Mucosa of rectum (tissue), 2 donors: ENCODE measurements at regions not wholly inside any gene's neighbourhood (a gene's known extent, or its start where the extent isn't known, plus 50 kb on each side); places are given as distances from the start of the nearest gene placed in this dataset.

ENCODE experiments used
- H3K27ac ChIP-seq, 2 donors: one replicate each; pipeline ENCODE4 v1.7.0; 2013; ENCODE audit warnings: inconsistent platforms in 2 of 2, low read depth in 2 of 2, low read length in 2 of 2
- H3K27me3 ChIP-seq, 2 donors: one replicate each; pipeline ENCODE4 v1.7.0; 2013; ENCODE audit warnings: low read length in 2 of 2; ENCODE audit not compliant: control insufficient read depth in 2 of 2, insufficient read depth in 2 of 2
- H3K36me3 ChIP-seq, 2 donors: one replicate each; pipeline ENCODE4 v1.7.0; 2013; ENCODE audit warnings: low read length in 2 of 2; ENCODE audit not compliant: control insufficient read depth in 2 of 2, insufficient read depth in 2 of 2
- H3K4me1 ChIP-seq, 2 donors: one replicate each; pipeline ENCODE4 v1.7.0; 2013; ENCODE audit warnings: low read length in 2 of 2, mild to moderate bottlenecking in 1 of 2; ENCODE audit not compliant: control insufficient read depth in 2 of 2, insufficient read depth in 2 of 2
- H3K4me3 ChIP-seq, 2 donors: one replicate each; pipeline ENCODE4 v1.7.0; 2013; ENCODE audit warnings: low read length in 2 of 2
- H3K9ac ChIP-seq, 2 donors: one replicate each; pipeline ENCODE4 v1.7.0; 2013; ENCODE audit warnings: low read length in 2 of 2, low read depth in 1 of 2, mild to moderate bottlenecking in 1 of 2
- H3K9me3 ChIP-seq, 2 donors: one replicate each; pipeline ENCODE4 v1.7.0; 2013; ENCODE audit warnings: low read length in 2 of 2; ENCODE audit not compliant: control insufficient read depth in 2 of 2
- donor health status: healthy.
- donor health status: Normal muscosa, but diverticular disease.

- Histone ChIP-seq H3K36me3 (no peaks in the 10 kb centered on the region), H3K27me3 (no peaks in the 10 kb centered on the region), H3K4me3 (no peak overlapping the region), H3K4me1 (peaks cover 8 to 31% of the 10 kb centered on the region in 2 donors), H3K9me3 (no peaks in the 10 kb centered on the region), H3K9ac (no peak overlapping the region), H3K27ac (peak overlapping the region in 1 of 2 donors; percentile 24)
These were observed 198.2 kb upstream of the PLEKHG7 start for GRCh38 chr12:92504594-92504981.

- peak overlapping the region in 1 of 2 donors; percentile 24 for H3K27ac ChIP-seq
- H3K4me3 ChIP-seq = no peak overlapping the region
- no peaks in the 10 kb centered on the region for H3K36me3 ChIP-seq
- H3K9ac ChIP-seq = no peak overlapping the region
- H3K27me3 ChIP-seq = no peaks in the 10 kb centered on the region
- H3K9me3 ChIP-seq = no peaks in the 10 kb centered on the region
- peaks cover 8 to 31% of the 10 kb centered on the region in 2 donors for H3K4me1 ChIP-seq
These were observed 198.7 kb upstream of the PLEKHG7 start for GRCh38 chr12:92503971-92504593.

GRCh38 chr12:92503029-92503931, 199.5 kb upstream of the PLEKHG7 start:
- Histone ChIP-seq H3K27me3 (no peaks in the 10 kb centered on the region), H3K4me1 (peaks cover 8 to 31% of the 10 kb centered on the region in 2 donors), H3K4me3 (no peak overlapping the region), H3K27ac (peak overlapping the region in 1 of 2 donors; percentile 24), H3K9me3 (no peaks in the 10 kb centered on the region), H3K9ac (peak overlapping the region in 1 of 2 donors; percentile 26), H3K36me3 (no peaks in the 10 kb centered on the region)

- Histone ChIP-seq H3K4me3 (no peak overlapping the region), H3K9me3 (no peaks in the 10 kb centered on the region), H3K27me3 (no peaks in the 10 kb centered on the region), H3K27ac (no peak overlapping the region), H3K36me3 (no peaks in the 10 kb centered on the region), H3K9ac (peak overlapping the region in 1 of 2 donors; percentile 26), H3K4me1 (peaks cover 8 to 31% of the 10 kb centered on the region in 2 donors)
These were observed 200.3 kb upstream of the PLEKHG7 start for GRCh38 chr12:92502417-92503028.

GRCh38 chr12:92496790-92497189, 206.0 kb upstream of the PLEKHG7 start:
- H3K36me3 ChIP-seq = no peaks in the 10 kb centered on the region
- no peak overlapping the region for H3K9ac ChIP-seq
- no peaks in the 10 kb centered on the region for H3K4me1 ChIP-seq
- no peak overlapping the region for H3K4me3 ChIP-seq
- no peak overlapping the region for H3K27ac ChIP-seq
- H3K9me3 ChIP-seq = no peaks in the 10 kb centered on the region
- H3K27me3 ChIP-seq = no peaks in the 10 kb centered on the region

- Histone ChIP-seq H3K9ac (no peak overlapping the region), H3K4me3 (no peak overlapping the region), H3K4me1 (no peaks in the 10 kb centered on the region), H3K9me3 (no peaks in the 10 kb centered on the region), H3K27ac (no peak overlapping the region), H3K36me3 (no peaks in the 10 kb centered on the region), H3K27me3 (no peaks in the 10 kb centered on the region)
These were observed 207.7 kb upstream of the PLEKHG7 start for GRCh38 chr12:92495108-92495507.

GRCh38 chr12:92493816-92494215, 209.0 kb upstream of the PLEKHG7 start:
- H3K9me3 ChIP-seq = no peaks in the 10 kb centered on the region
- no peak overlapping the region for H3K27ac ChIP-seq
- no peak overlapping the region for H3K4me3 ChIP-seq
- H3K4me1 ChIP-seq = no peaks in the 10 kb centered on the region
- H3K36me3 ChIP-seq = no peaks in the 10 kb centered on the region
- H3K27me3 ChIP-seq = no peaks in the 10 kb centered on the region
- no peak overlapping the region for H3K9ac ChIP-seq

GRCh38 chr12:92492995-92493394, 209.8 kb upstream of the PLEKHG7 start:
- no peak overlapping the region for H3K9ac ChIP-seq
- H3K27ac ChIP-seq = no peak overlapping the region
- H3K9me3 ChIP-seq = no peaks in the 10 kb centered on the region
- no peaks in the 10 kb centered on the region for H3K4me1 ChIP-seq
- no peaks in the 10 kb centered on the region for H3K27me3 ChIP-seq
- no peak overlapping the region for H3K4me3 ChIP-seq
- no peaks in the 10 kb centered on the region for H3K36me3 ChIP-seq

- Histone ChIP-seq H3K36me3 (no peaks in the 10 kb centered on the region), H3K9me3 (no peaks in the 10 kb centered on the region), H3K27me3 (no peaks in the 10 kb centered on the region)
These were observed 210.5 kb upstream of the PLEKHG7 start for GRCh38 chr12:92492291-92492690.

GRCh38 chr12:92489781-92490180, 213.0 kb upstream of the PLEKHG7 start:
- Histone ChIP-seq H3K36me3 (no peaks in the 10 kb centered on the region), H3K9ac (no peak overlapping the region), H3K4me1 (no peaks in the 10 kb centered on the region), H3K4me3 (no peak overlapping the region), H3K9me3 (no peaks in the 10 kb centered on the region), H3K27me3 (no peaks in the 10 kb centered on the region), H3K27ac (no peak overlapping the region)

More at GRCh38 chr12:92492291-92492690, 210.5 kb upstream of the PLEKHG7 start:
- no peaks in the 10 kb centered on the region for H3K4me1 ChIP-seq
- no peak overlapping the region for H3K9ac ChIP-seq
- no peak overlapping the region for H3K4me3 ChIP-seq
- H3K27ac ChIP-seq = no peak overlapping the region
